DND-41 (cell line): ENCODE measurements at regions not wholly inside any gene's neighbourhood (a gene's known extent, or its start where the extent isn't known, plus 50 kb on each side); places are given as distances from the start of the nearest gene placed in this dataset.

Source experiments
- EZH2 ChIP-seq: IDR thresholded peaks from 3 replicates; pipeline ENCODE4 v1.6.1; 2012; ENCODE audit warnings: borderline replicate concordance, low read depth, mild to moderate bottlenecking, moderate library complexity, low read length, inconsistent platforms; ENCODE audit not compliant: severe bottlenecking
- TF ChIP-seq, protein P1 (sequence below): IDR thresholded peaks from 2 replicates; pipeline ENCODE4 v1.5.1; 2012; ENCODE audit warnings: borderline replicate concordance, low read length, moderate library complexity, mild to moderate bottlenecking; ENCODE audit not compliant: poor library complexity, severe bottlenecking; ENCODE audit errors: extremely low read depth

DNA sequence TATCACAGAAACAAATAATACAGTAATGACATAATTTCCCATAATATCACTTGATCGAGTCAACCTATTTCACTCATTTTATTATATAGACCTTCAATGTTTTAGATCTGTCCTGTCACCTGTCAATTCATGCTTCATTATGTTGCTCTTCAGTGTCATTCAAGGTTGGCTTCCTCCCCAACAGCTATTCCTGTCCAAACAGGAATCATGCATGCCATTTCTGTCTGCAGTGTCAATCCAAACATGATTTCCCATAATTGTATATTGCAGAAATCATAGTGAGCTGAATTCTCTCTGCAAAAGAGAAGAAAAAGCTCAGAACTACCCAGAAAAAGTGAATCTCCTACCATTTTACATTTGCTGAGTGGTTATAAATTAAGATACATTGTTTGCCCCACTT is 628.6 kb downstream of the NR4A2 start:
- TF ChIP-seq EZH2 = no peak
- TF ChIP-seq, protein P1, sequence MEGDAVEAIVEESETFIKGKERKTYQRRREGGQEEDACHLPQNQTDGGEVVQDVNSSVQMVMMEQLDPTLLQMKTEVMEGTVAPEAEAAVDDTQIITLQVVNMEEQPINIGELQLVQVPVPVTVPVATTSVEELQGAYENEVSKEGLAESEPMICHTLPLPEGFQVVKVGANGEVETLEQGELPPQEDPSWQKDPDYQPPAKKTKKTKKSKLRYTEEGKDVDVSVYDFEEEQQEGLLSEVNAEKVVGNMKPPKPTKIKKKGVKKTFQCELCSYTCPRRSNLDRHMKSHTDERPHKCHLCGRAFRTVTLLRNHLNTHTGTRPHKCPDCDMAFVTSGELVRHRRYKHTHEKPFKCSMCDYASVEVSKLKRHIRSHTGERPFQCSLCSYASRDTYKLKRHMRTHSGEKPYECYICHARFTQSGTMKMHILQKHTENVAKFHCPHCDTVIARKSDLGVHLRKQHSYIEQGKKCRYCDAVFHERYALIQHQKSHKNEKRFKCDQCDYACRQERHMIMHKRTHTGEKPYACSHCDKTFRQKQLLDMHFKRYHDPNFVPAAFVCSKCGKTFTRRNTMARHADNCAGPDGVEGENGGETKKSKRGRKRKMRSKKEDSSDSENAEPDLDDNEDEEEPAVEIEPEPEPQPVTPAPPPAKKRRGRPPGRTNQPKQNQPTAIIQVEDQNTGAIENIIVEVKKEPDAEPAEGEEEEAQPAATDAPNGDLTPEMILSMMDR = no peak
